Fibroblast of villous mesenchyme (primary cell): ENCODE measurements at regions not wholly inside any gene's neighbourhood (a gene's known extent, or its start where the extent isn't known, plus 50 kb on each side); places are given as distances from the start of the nearest gene placed in this dataset.

Experiments used
- DNase-seq: peaks from one replicate; pipeline ENCODE4 v3.0.0-alpha.2; 2010; ENCODE audit warnings: low read depth
- H3K4me3 ChIP-seq: 2 replicates; pipeline ENCODE4 v1.5.1; 2011; ENCODE audit warnings: low read depth, mild to moderate bottlenecking, low read length
- TF ChIP-seq, protein P1 (sequence below): IDR thresholded peaks from 2 replicates; pipeline ENCODE4 v1.5.1; 2012; ENCODE audit warnings: low read depth, mild to moderate bottlenecking, low read length; ENCODE audit not compliant: insufficient read depth

DNA sequence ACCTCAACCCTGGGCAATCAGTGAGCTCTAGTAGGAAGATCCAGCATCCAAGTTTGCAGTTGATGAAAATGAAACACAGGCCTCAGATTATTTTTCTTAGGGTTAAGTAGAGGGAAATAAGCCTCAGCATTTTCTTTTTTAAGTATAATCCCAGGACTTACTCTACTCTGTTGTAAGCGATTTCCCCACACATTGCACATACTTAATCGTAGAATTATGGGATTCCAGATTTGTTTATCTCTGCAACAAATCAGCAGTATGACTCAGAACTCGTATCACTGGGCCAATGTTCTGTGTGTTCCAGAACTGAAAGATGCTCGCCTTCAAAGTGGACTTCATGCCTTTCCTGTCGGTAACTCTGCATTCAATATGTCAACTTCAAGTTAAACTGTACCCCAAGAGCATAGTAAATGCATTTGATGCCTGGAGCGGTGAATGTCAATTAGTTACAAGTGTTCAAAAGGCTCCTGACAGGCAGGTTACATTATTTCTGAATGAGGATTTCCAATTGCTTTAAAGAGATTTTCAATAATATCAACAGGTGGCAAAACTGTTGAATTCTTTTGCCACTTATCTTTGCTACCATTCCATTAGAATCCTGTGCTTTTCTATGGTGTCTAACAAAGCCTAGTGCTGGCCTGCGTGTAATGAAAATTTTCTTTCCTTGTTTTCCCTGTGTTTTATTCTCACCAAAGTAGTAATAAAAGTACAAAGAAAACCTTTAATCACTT lies 323.8 kb upstream of the SYT1 start:
- DNase-seq: peak; percentile 43
- H3K4me3 ChIP-seq: no peak overlapping the region
- TF ChIP-seq, protein P1, sequence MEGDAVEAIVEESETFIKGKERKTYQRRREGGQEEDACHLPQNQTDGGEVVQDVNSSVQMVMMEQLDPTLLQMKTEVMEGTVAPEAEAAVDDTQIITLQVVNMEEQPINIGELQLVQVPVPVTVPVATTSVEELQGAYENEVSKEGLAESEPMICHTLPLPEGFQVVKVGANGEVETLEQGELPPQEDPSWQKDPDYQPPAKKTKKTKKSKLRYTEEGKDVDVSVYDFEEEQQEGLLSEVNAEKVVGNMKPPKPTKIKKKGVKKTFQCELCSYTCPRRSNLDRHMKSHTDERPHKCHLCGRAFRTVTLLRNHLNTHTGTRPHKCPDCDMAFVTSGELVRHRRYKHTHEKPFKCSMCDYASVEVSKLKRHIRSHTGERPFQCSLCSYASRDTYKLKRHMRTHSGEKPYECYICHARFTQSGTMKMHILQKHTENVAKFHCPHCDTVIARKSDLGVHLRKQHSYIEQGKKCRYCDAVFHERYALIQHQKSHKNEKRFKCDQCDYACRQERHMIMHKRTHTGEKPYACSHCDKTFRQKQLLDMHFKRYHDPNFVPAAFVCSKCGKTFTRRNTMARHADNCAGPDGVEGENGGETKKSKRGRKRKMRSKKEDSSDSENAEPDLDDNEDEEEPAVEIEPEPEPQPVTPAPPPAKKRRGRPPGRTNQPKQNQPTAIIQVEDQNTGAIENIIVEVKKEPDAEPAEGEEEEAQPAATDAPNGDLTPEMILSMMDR: no peak

DNA sequence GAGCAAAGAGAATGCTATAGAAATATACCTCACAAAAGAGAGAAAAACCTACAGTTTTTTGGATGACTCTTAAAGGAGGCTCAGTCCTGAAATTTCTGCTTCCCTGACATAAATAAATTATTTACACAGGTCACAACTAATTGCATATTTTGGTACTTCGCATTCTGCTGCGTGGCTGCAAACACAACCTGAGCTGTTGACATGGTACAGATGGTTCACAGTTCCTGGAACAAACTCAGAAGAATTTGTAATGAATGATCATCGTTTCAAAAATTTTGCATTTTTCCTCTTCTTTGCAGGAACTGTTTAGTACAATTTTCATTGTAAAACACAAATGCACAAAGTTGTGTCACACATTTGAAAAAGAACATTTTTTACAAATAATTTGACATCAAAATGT lies 313.7 kb upstream of the SYT1 start:
- no peak for DNase-seq
- TF ChIP-seq, protein P1: no peak
- H3K4me3 ChIP-seq: no peak overlapping the region

DNA sequence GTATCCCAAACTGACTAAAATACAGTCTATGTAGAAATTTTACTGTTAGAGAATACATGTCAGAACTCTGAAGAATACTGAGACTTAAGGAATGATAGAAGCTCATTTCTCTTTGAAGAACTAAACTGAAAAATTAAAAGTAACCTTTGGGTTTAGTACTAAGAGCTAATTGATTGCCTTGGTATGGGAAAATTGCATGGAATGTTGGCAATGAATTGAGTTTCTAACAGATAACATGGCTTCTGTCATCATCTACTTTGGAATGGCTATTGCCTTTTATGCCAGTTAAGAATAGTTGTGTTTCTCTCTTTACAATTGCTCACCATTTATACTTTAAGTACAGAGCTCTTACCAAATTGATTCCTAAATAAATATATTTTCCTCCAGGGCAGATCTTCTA lies 308.8 kb upstream of the SYT1 start:
- DNase-seq: no peak
- TF ChIP-seq, protein P1: no peak
- no peak overlapping the region for H3K4me3 ChIP-seq

DNA sequence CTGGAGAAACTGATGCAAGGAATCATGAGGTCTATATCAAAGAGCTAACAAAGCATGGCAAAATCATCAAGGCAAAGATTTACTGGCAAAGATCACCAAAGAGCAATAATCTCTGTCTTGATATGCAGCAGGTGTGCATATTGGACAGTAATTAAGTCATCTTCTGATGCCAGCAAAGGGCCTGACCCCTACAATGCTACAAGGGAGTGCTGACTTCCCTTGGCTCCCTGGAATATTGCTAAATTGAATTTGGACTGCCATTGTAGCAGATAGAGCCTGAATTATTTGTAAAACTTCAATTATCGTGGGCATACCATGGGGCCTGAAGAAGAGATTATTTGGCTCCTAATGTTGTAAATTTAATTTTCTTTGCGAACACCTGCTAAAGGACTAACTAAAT lies 307.9 kb upstream of the SYT1 start:
- no peak overlapping the region for H3K4me3 ChIP-seq
- TF ChIP-seq, protein P1: no peak
- DNase-seq: no peak

DNA sequence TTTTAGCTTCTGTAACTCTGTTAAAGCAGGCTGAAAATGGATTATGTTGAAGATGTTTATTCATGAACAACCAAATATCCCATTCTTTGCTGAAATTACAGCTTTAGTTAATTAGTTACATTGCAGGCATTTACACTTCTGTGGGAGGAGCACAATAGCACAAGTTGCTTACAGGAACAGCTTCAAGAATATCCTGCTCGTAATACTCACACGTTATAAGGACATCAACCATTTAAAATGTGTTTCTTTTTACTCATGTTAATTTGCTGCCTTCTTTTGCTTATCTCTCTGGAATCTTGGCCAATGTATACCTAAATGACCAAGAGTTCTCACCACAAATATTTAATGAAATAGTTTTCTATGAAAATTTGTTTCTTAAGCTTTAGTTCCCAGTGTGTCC lies 305.2 kb upstream of the SYT1 start:
- H3K4me3 ChIP-seq: no peak overlapping the region
- no peak for DNase-seq
- TF ChIP-seq, protein P1: no peak

DNA sequence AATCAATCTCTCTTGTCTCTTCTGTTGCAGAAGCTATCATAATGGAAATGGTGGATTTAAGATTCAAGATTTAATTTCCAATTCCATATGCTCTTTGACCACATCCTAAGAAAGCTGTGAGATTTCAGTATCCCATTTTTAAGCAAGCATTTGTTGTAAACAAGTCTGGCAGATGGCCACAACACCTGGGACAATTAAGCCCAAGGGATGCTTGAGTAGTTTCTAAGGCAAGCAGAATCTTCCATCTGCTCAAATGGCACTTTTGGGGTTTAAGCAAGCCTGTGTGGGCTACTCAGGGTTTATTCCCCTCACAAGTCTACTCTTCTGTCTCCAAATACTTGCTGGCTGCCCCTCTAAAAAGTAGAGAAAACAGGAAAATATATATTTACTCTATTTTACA lies 304.7 kb upstream of the SYT1 start:
- no peak for DNase-seq
- TF ChIP-seq, protein P1: no peak
- H3K4me3 ChIP-seq: no peak overlapping the region

DNA sequence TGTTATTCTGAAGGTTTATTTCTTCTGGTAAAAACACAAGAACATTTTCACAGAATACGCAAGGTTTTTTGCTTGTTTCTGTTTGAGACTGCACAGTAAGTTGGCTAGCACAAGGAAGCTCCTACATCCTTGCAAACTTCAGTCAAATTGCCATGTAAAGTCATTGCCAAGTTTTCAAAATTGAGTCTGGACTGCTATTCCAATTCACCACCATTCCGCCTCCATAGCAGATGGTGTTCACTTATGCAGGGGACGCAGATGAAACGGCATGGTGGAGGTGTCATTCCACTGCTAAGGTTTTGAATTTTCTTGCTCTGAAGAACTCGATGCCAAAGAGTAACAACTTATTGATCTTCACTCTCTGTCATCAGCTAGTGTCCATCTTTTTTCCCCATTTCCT lies 303.9 kb upstream of the SYT1 start:
- no peak for DNase-seq

More for the DNA sequence above, 303.9 kb upstream of the SYT1 start:
- TF ChIP-seq, protein P1: no peak
- no peak overlapping the region for H3K4me3 ChIP-seq
